Prostate gland (tissue), 2 donors: ENCODE measurements at regions not wholly inside any gene's neighbourhood (a gene's known extent, or its start where the extent isn't known, plus 50 kb on each side); places are given as distances from the start of the nearest gene placed in this dataset.

Experiments used
- DNase-seq: peaks from one replicate; pipeline ENCODE4 v3.0.0-alpha.2; 2019; ENCODE audit warnings: low spot score
- H3K27ac ChIP-seq, 2 donors: fragments of 200-600 bp; sonication (generic); 2 replicates each; pipeline ENCODE4 v1.5.1; 2017 to 2019
- H3K27me3 ChIP-seq: fragments of 200-600 bp; sonication (generic); replicated peaks from 2 replicates; pipeline ENCODE4 v1.5.1; 2019; ENCODE audit not compliant: insufficient read depth
- H3K36me3 ChIP-seq, 2 donors: fragments of 200-600 bp; sonication (generic); 1 replicate in 1 of 2; 2 replicates in 1 of 2; pipeline versions ENCODE4 v1.5.1 to v1.8.1; 2017 to 2019
- H3K4me1 ChIP-seq: fragments of 200-600 bp; sonication (generic); replicated peaks from 2 replicates; pipeline ENCODE4 v1.5.1; 2019
- H3K4me3 ChIP-seq, 2 donors: fragments of 200-600 bp; sonication (generic); 2 replicates each; pipeline ENCODE4 v1.5.1; 2017 to 2019
- H3K9me3 ChIP-seq: fragments of 200-600 bp; sonication (generic); 2 replicates; pipeline ENCODE4 v1.5.1; 2017
- CTCF ChIP-seq, 4 experiments: fragments of 200-600 bp in 2 of 4; fragments of 450-650 bp in 2 of 4; sonication (generic) in 2 of 4; IDR thresholded peaks; 1 replicate in 3 of 4; 2 replicates in 1 of 4; pipeline ENCODE4 v1.5.1; 2016 to 2019; ENCODE audit warnings: antibody characterized with exemption in 4 of 4, mild to moderate bottlenecking in 2 of 4, moderate library complexity in 2 of 4
- POLR2A ChIP-seq: fragments of 450-650 bp; IDR thresholded peaks from one replicate; pipeline ENCODE4 v1.6.1; 2016; ENCODE audit warnings: antibody characterized with exemption, mild to moderate bottlenecking
- POLR2AphosphoS5 ChIP-seq: sonication (generic); formaldehyde crosslinking; IDR thresholded peaks from one replicate; pipeline ENCODE4 v1.6.1; 2017; ENCODE audit warnings: antibody characterized with exemption
- WGBS: methylation state at CpG from one replicate; pipeline ENCODE4 v1.1.5; 2018; 5-methylcytosine and 5-hydroxymethylcytosine counted together
- intact Hi-C: fragments of 100-400 bp; cut with DNase I; formaldehyde crosslinking; loops from one replicate; pipeline ENCODE4 v1.14.2; 2022

DNA sequence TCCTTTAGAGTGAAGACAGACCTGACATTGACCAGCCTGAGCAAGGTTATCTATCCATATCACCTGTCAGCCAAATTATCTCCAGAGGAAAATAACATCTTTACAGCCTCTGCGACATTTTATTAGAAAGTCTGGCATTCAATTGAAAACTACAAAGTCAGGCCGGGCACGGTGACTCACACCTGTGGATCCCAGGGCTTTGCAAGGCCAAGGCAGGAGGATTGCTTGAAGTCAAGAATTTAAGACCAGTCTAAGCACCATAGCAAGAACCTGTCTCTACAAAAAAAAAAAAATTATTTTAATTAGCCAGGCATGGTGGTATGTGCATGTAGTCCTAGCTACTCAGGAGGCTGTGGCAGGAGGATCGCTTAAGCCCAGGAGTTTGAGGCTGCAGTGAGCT lies 141.6 kb downstream of the RCN1 start:
- TF ChIP-seq POLR2A (no peak), CTCF (IDR thresholded peaks at IDR 0.05) (no peak), POLR2AphosphoS5 (no peak)
- H3K4me3 ChIP-seq = no peak overlapping the region
- H3K36me3 ChIP-seq = no peaks in the 10 kb centered on the region
- H3K9me3 ChIP-seq = no peaks in the 10 kb centered on the region
- intact Hi-C loops = no loop called here
- no peaks in the 10 kb centered on the region for H3K4me1 ChIP-seq
- no peak for DNase-seq
- H3K27ac ChIP-seq = no peak overlapping the region
- H3K27me3 ChIP-seq = no peaks in the 10 kb centered on the region
- 50% methylated on average over 4 of the region's 4 CpGs for WGBS

DNA sequence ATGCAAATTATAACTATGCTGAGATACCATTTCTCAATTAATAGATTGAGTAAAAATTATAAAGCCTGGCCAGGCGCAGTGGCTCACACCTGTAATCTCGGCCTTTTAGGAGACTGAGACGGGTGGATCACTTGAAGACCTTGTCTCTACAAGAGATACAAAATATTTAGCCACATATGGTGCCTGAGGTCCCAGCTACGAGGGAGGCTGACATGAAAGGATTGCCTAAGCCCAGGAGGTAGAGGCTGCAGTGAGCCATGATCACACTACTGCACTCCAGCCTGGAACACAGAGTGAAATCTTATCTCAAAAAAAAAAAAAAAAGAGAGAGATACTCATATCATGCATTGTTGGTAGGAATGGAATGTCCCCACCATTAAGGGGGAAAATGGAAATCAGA lies 142.4 kb downstream of the RCN1 start:
- Histone ChIP-seq H3K36me3 (no peaks in the 10 kb centered on the region), H3K27me3 (no peaks in the 10 kb centered on the region), H3K4me3 (no peak overlapping the region), H3K9me3 (no peaks in the 10 kb centered on the region), H3K4me1 (no peaks in the 10 kb centered on the region), H3K27ac (no peak overlapping the region)
- 89% methylated on average over 4 of the region's 4 CpGs for WGBS
- TF ChIP-seq POLR2A (no peak), CTCF (IDR thresholded peaks at IDR 0.05) (no peak), POLR2AphosphoS5 (no peak)
- intact Hi-C loops = no loop called here
- DNase-seq = no peak

- intact Hi-C loops = no loop called here
- H3K27ac ChIP-seq = no peak overlapping the region
- H3K36me3 ChIP-seq = no peaks in the 10 kb centered on the region
- DNase-seq = no peak
- no peak overlapping the region for H3K4me3 ChIP-seq
- no peaks in the 10 kb centered on the region for H3K9me3 ChIP-seq
- H3K27me3 ChIP-seq = no peaks in the 10 kb centered on the region
- 74% methylated on average over 2 of the region's 2 CpGs for WGBS
- no peaks in the 10 kb centered on the region for H3K4me1 ChIP-seq
- no peak for TF ChIP-seq POLR2AphosphoS5
- TF ChIP-seq CTCF (IDR thresholded peaks at IDR 0.05) = no peak
- no peak for TF ChIP-seq POLR2A
Observed at GRCh38 chr11:32233928-32234327, 143.1 kb downstream of the RCN1 start.

DNA sequence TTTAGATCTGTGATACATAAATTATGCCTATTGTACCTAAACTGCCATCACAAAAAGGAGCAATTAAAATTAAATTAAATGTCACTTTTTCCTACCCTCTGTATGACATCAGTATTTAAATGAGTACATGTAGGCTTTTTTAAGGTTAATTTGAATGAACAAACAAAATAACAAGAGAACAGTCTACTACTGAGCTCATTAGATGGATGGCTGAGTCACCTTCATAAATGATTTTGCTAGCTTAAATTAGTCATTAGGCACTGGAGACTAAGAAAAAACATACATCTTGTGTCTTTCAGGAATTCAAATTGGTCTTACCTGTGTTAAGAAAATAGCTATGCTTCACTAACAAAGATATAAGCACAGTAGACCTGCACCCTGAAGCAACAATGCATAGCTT lies 153.6 kb downstream of the RCN1 start:
- Histone ChIP-seq H3K27me3 (no peaks in the 10 kb centered on the region), H3K4me3 (no peak overlapping the region), H3K36me3 (no peaks in the 10 kb centered on the region), H3K9me3 (no peaks in the 10 kb centered on the region), H3K4me1 (no peaks in the 10 kb centered on the region), H3K27ac (no peak overlapping the region)
- TF ChIP-seq POLR2AphosphoS5 (no peak), CTCF (IDR thresholded peaks at IDR 0.05) (no peak), POLR2A (no peak)
- intact Hi-C loops = no loop called here
- DNase-seq = no peak

DNA sequence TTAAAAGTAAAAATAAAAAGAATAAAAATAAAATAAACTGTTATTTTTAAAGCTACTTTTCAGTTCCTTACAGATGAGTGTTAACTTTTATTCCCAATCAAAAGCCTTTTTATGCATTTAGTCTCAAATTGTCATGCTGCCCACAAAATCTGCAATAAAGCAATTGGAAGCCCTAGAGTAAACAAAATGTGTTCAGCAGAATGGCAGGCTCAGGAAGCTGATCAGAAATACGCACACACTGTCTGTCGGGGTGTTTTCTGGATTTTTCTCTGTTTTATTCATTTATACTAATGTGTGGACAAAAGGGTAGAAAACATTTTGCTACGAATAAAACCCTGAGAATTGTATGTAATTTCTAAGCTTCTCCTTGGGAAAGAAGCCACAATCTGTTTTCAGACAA lies 162.8 kb downstream of the RCN1 start:
- WGBS = 38% methylated on average over 3 of the region's 3 CpGs
- Histone ChIP-seq H3K4me3 (no peak overlapping the region), H3K4me1 (no peaks in the 10 kb centered on the region), H3K36me3 (no peaks in the 10 kb centered on the region), H3K27me3 (no peaks in the 10 kb centered on the region), H3K27ac (no peak overlapping the region), H3K9me3 (no peaks in the 10 kb centered on the region)
- intact Hi-C loops = no loop called here
- TF ChIP-seq CTCF (IDR thresholded peaks at IDR 0.05) = no peak
- no peak for TF ChIP-seq POLR2AphosphoS5
- no peak for TF ChIP-seq POLR2A
- DNase-seq = no peak
